K562 (cell line): ENCODE measurements at regions not wholly inside any gene's neighbourhood (a gene's known extent, or its start where the extent isn't known, plus 50 kb on each side); places are given as distances from the start of the nearest gene placed in this dataset.

ENCODE experiments used
- ATAC-seq: fragments of 200-7000 bp; cut with Tn5 transposase; 3 replicates; pipeline ENCODE4 v1.9.1; 2020; ENCODE audit warnings: moderate library complexity
- BruUV-seq: library from RNA; stranded (reverse); fragments of 400-500 nt; replicated peaks from 2 replicates; lab custom pipeline; 2021; lab: Mats Ljungman, UMichigan
- CTCF ChIA-PET: fragments of 300-600 bp; formaldehyde crosslinking; extraction: SDS; loops from one replicate; lab custom pipeline; 2021; ENCODE audit warnings: low intra/inter-chr PET ratio; lab: Yijun Ruan, JAX
- POLR2A ChIA-PET: fragments of 300-600, 350-650 bp; sonication (Branson Sonifier 250); formaldehyde crosslinking; extraction: SDS; loops from one replicate; lab custom pipeline; 2021; ENCODE audit warnings: antibody characterized with exemption, inconsistent platforms; lab: Yijun Ruan, JAX
- DNase-seq, 4 experiments: peaks; one replicate each; pipeline versions ENCODE4 v3.0.0 to v3.0.0-alpha.2; 2011 to 2018; ENCODE audit warnings: low spot score in 3 of 4, mixed read lengths in 3 of 4; ENCODE audit errors: extremely low read depth in 1 of 4
- FAIRE-seq: peaks from 2 replicates; lab custom pipeline; 2011; peaks lifted over from hg19 to GRCh38; lab: Jason Lieb, UNC
- H2AFZ ChIP-seq: 2 replicates; pipeline ENCODE4 v1.6.0; 2011; ENCODE audit warnings: low read depth, low read length, control low read depth, inconsistent platforms
- H3K27ac ChIP-seq: fragments of 200-600 bp; 3 replicates; pipeline ENCODE4 v1.8.0; 2011; ENCODE audit warnings: low read depth, mild to moderate bottlenecking, control low read depth, inconsistent platforms, low read length, moderate library complexity, mixed read lengths; ENCODE audit errors: extremely low read depth
- H3K27me3 ChIP-seq, 2 experiments: fragments of 300-600 bp in 1 of 2; 2 replicates in 1 of 2; 3 replicates in 1 of 2; pipeline versions ENCODE4 v1.6.0 to v1.8.0; 2011; ENCODE audit warnings: inconsistent platforms in 2 of 2, low read length in 2 of 2, mild to moderate bottlenecking in 1 of 2, mixed read lengths in 1 of 2, moderate library complexity in 1 of 2; ENCODE audit not compliant: control insufficient read depth in 2 of 2, insufficient read depth in 2 of 2
- H3K36me3 ChIP-seq: fragments of 300-600 bp; 3 replicates; pipeline ENCODE4 v1.8.0; 2011; ENCODE audit warnings: mild to moderate bottlenecking, low read length, inconsistent platforms; ENCODE audit not compliant: control insufficient read depth, insufficient read depth
- H3K4me1 ChIP-seq, 2 experiments: fragments of 200-600 bp in 1 of 2; replicated peaks in 1 of 2; 2 replicates in 1 of 2; 3 replicates in 1 of 2; pipeline versions ENCODE4 v1.5.1 to v1.8.0; 2011; ENCODE audit warnings: inconsistent platforms in 2 of 2, low read length in 2 of 2, mild to moderate bottlenecking in 1 of 2, mixed read lengths in 1 of 2, moderate library complexity in 1 of 2; ENCODE audit not compliant: control insufficient read depth in 2 of 2, insufficient read depth in 2 of 2
- H3K4me2 ChIP-seq: 2 replicates; pipeline ENCODE4 v1.6.1; 2011; ENCODE audit warnings: low read length, control low read depth, inconsistent platforms, mixed read lengths; ENCODE audit not compliant: insufficient read depth
- H3K4me3 ChIP-seq: fragments of 200-600 bp; sonication (generic), shearing (Covaris generic); 2 replicates; pipeline ENCODE4 v1.5.1; 2016; ENCODE audit warnings: control low read depth, inconsistent platforms
- H3K79me2 ChIP-seq: fragments of 200-600 bp; 3 replicates; pipeline ENCODE4 v1.8.0; 2011; ENCODE audit warnings: low read length, inconsistent platforms; ENCODE audit not compliant: control insufficient read depth, insufficient read depth
- H3K9ac ChIP-seq, 2 experiments: 2 replicates each; pipeline versions ENCODE4 v1.6.0 to v1.6.1; 2011; ENCODE audit warnings: low read depth in 2 of 2, low read length in 2 of 2, control low read depth in 1 of 2, inconsistent platforms in 1 of 2, mild to moderate bottlenecking in 1 of 2, mixed read lengths in 1 of 2; ENCODE audit not compliant: insufficient read depth in 1 of 2
- H3K9me1 ChIP-seq: one replicate; pipeline ENCODE4 v1.6.0; 2011; ENCODE audit warnings: inconsistent platforms, mild to moderate bottlenecking, low read length, moderate library complexity; ENCODE audit not compliant: control insufficient read depth, insufficient read depth
- H3K9me3 ChIP-seq: replicated peaks from 2 replicates; pipeline ENCODE4 v1.5.1; 2011; ENCODE audit warnings: low read depth, low read length, inconsistent platforms; ENCODE audit not compliant: control insufficient read depth, insufficient read depth
- H4K20me1 ChIP-seq: replicated peaks from 2 replicates; pipeline ENCODE4 v1.6.1; 2011; ENCODE audit warnings: low read length, inconsistent platforms, mixed read lengths; ENCODE audit not compliant: control insufficient read depth, insufficient read depth
- ZBTB49 ChIP-seq: sonication (generic); formaldehyde crosslinking; IDR thresholded peaks from 2 replicates; pipeline ENCODE4 v1.8.0; 2022; ENCODE audit warnings: missing genetic modification reagents, mild to moderate bottlenecking, borderline replicate concordance
- ZFP36 ChIP-seq: fragments of 150-350 bp; IDR thresholded peaks from 2 replicates; pipeline ENCODE4 v1.6.1; 2018; ENCODE audit warnings: low read length, low read depth; ENCODE audit not compliant: partially characterized antibody
- WGBS: fragments of 100-300 bp; shearing (Covaris generic); methylation state at CpG from one replicate; pipeline ENCODE4 v1.1.6; 2016; ENCODE audit warnings: low coverage, mixed read lengths; ENCODE audit not compliant: insufficient coverage; ENCODE audit errors: missing lambda C conversion rate; 5-methylcytosine and 5-hydroxymethylcytosine counted together
- in situ Hi-C: fragments of 300-500 bp; cut with MboI; formaldehyde crosslinking; loops from 4 replicates; pipeline ENCODE4 v1.15.0; 2018; ENCODE audit warnings: inconsistent platforms, mixed read lengths
- intact Hi-C: fragments of 100-400 bp; cut with micrococcal nuclease; formaldehyde crosslinking; loops from 2 replicates; pipeline ENCODE4 v1.14.2; 2022

DNA sequence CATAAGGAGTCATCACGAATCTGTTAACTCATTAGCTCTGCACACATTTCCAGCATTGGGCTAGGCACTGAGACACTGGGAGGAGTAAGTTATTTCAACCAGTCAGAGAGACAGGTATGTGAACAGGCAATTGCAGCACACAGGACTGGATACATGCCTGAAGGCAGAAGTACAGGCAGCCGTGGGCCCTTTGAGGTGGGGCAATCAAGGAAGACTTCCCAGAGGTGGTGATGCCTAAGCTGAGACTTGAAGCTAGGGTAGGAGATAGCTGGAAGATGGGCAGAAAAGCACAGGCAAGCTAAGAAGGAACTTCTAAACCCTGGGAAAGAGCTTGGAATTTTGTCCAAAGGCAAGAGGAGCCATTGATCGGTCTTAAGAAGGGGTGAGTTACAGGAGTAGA is 249.7 kb downstream of the EMX2 start:
- H3K4me3 ChIP-seq, result no peak overlapping the region
- no peaks in the 10 kb centered on the region for H3K9me3 ChIP-seq
- no peaks in the 10 kb centered on the region for H4K20me1 ChIP-seq
- no peaks in the 10 kb centered on the region for H3K79me2 ChIP-seq
- intact Hi-C loops, result no loop called here
- H2AFZ ChIP-seq, result no peak overlapping the region
- no peak for DNase-seq
- no peak overlapping the region for H3K9ac ChIP-seq
- ATAC-seq, result no peak
- H3K4me2 ChIP-seq, result no peak overlapping the region
- in situ Hi-C loops, result no loop called here
- 0% methylated on average over 3 of the region's 3 CpGs for whole genome bisulfite sequencing
- BruUV-seq, result no TSS peak
- POLR2A ChIA-PET, result interaction anchor here (0.6 kb wide), 1 partner anchor 444 kb away, joined by 3 read pairs; no protein-coding TSS in a partner anchor
- no peaks in the 10 kb centered on the region for H3K36me3 ChIP-seq
- no peaks in the 10 kb centered on the region for H3K4me1 ChIP-seq
- TF ChIP-seq ZBTB49 (CRISPR knock-in tag), result no peak
- TF ChIP-seq ZFP36, result peak; percentile 78
- H3K27me3 ChIP-seq, result peaks cover 0 to 15% of the 10 kb centered on the region in 2 experiments; a peak in 3 of 5 replicates
- CTCF ChIA-PET, result no interaction called here
- no peak overlapping the region for H3K27ac ChIP-seq
- H3K9me1 ChIP-seq, result no peaks in the 10 kb centered on the region
- no peak for FAIRE-seq
